Peyer's patch (tissue), 4 donors: ENCODE measurements at regions not wholly inside any gene's neighbourhood (a gene's known extent, or its start where the extent isn't known, plus 50 kb on each side); places are given as distances from the start of the nearest gene placed in this dataset.

Source experiments
- POLR2A ChIP-seq, 2 donors: fragments of 450-650 bp; IDR thresholded peaks; one replicate each; pipeline ENCODE4 v1.5.1; 2017; ENCODE audit warnings: antibody characterized with exemption in 2 of 2, mild to moderate bottlenecking in 2 of 2, moderate library complexity in 2 of 2
- TF ChIP-seq, protein P1 (sequence below), 6 experiments: fragments of 450-650 bp in 4 of 6; fragments of 200-600 bp in 2 of 6; sonication (generic) in 1 of 6; IDR thresholded peaks; one replicate each; pipeline ENCODE4 v1.5.1; 2017 to 2019; ENCODE audit warnings: antibody characterized with exemption in 6 of 6, mild to moderate bottlenecking in 3 of 6, moderate library complexity in 1 of 6

DNA sequence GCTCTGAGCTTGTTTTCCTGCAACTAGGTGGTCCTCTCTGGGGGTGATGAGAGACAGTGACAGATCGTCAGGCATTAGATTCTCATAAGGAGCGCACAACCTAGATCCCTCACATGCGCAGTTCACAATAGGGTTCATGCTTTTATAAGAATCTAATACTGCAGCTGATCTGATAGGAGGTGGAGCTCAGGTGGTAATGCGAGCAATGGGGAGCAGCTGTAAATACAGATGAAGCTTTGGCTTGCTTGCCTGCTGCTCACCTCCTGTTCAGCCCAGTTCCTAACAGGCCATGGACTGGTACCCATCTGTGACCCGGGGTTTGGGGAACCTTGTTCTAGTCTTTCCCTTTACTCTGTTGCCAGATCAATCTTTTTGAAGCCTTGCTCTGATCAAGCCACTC, 89.5 kb upstream of the POU5F2 start:
- TF ChIP-seq POLR2A (IDR thresholded peaks at IDR 0.05): no peak
- TF ChIP-seq, protein P1, sequence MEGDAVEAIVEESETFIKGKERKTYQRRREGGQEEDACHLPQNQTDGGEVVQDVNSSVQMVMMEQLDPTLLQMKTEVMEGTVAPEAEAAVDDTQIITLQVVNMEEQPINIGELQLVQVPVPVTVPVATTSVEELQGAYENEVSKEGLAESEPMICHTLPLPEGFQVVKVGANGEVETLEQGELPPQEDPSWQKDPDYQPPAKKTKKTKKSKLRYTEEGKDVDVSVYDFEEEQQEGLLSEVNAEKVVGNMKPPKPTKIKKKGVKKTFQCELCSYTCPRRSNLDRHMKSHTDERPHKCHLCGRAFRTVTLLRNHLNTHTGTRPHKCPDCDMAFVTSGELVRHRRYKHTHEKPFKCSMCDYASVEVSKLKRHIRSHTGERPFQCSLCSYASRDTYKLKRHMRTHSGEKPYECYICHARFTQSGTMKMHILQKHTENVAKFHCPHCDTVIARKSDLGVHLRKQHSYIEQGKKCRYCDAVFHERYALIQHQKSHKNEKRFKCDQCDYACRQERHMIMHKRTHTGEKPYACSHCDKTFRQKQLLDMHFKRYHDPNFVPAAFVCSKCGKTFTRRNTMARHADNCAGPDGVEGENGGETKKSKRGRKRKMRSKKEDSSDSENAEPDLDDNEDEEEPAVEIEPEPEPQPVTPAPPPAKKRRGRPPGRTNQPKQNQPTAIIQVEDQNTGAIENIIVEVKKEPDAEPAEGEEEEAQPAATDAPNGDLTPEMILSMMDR (IDR thresholded peaks at IDR 0.05): no peak
